GM12878 (cell line): ENCODE measurements at regions not wholly inside any gene's neighbourhood (a gene's known extent, or its start where the extent isn't known, plus 50 kb on each side); places are given as distances from the start of the nearest gene placed in this dataset.

Experiments used
- ATAC-seq: fragments of 200-7000 bp; cut with Tn5 transposase; 3 replicates; pipeline ENCODE4 v1.9.1; 2020; ENCODE audit warnings: mild to moderate bottlenecking, moderate library complexity
- BruUV-seq: library from RNA; stranded (reverse); fragments of 400-500 nt; replicated peaks from 2 replicates; lab custom pipeline; 2021; lab: Mats Ljungman, UMichigan
- CTCF ChIA-PET: fragments of 300-600 bp; sonication (Branson Sonifier 250); formaldehyde crosslinking; extraction: SDS; loops from one replicate; lab custom pipeline; 2021; ENCODE audit warnings: inconsistent platforms; lab: Yijun Ruan, JAX
- POLR2A ChIA-PET: fragments of 350-600 bp; formaldehyde crosslinking; extraction: SDS; loops from one replicate; lab custom pipeline; 2021; ENCODE audit warnings: inconsistent platforms; lab: Charles Lee
- RAD21 ChIA-PET: fragments of 300-600 bp; sonication (Branson Sonifier 250); formaldehyde crosslinking; loops from one replicate; lab custom pipeline; 2023; ENCODE audit warnings: antibody characterized with exemption; ENCODE audit not compliant: unreplicated experiment; lab: Charles Lee
- SMC1A ChIA-PET: fragments of 300-600 bp; sonication (Branson Sonifier 250); formaldehyde crosslinking; loops from one replicate; lab custom pipeline; 2023; ENCODE audit not compliant: unreplicated experiment, uncharacterized antibody; lab: Charles Lee
- DNase-seq: peaks from one replicate; pipeline ENCODE4 v3.0.0-alpha.2; 2011; ENCODE audit warnings: low read depth, low spot score
- FAIRE-seq: peaks from 3 replicates; lab custom pipeline; 2011; peaks lifted over from hg19 to GRCh38; lab: Jason Lieb, UNC
- H2AFZ ChIP-seq: 2 replicates; pipeline ENCODE4 v1.6.0; 2011; ENCODE audit warnings: low read depth, low read length, control low read depth; ENCODE audit not compliant: control insufficient read depth
- H3K27ac ChIP-seq: 2 replicates; pipeline ENCODE4 v1.5.1; 2011; ENCODE audit warnings: control low read depth; ENCODE audit not compliant: control insufficient read depth, insufficient read depth
- H3K27me3 ChIP-seq, 2 experiments: replicated peaks in 1 of 2; 2 replicates each; pipeline versions ENCODE4 v1.6.0 to v1.6.1; 2011; ENCODE audit warnings: low read length in 1 of 2; ENCODE audit not compliant: control insufficient read depth in 2 of 2, insufficient read depth in 2 of 2
- H3K36me3 ChIP-seq, 2 experiments: 2 replicates each; pipeline ENCODE4 v1.5.1; 2011; ENCODE audit warnings: low read length in 1 of 2; ENCODE audit not compliant: control insufficient read depth in 2 of 2, insufficient read depth in 2 of 2
- H3K4me1 ChIP-seq: 2 replicates; pipeline ENCODE4 v1.6.1; 2011; ENCODE audit warnings: mild to moderate bottlenecking, low read length, moderate library complexity, mixed read lengths; ENCODE audit not compliant: control insufficient read depth, insufficient read depth
- H3K4me2 ChIP-seq: 2 replicates; pipeline ENCODE4 v1.6.0; 2011; ENCODE audit warnings: control low read depth; ENCODE audit not compliant: control insufficient read depth, insufficient read depth
- H3K4me3 ChIP-seq: fragments of 200-600 bp; sonication (generic); 2 replicates; pipeline ENCODE4 v1.5.1; 2016
- H3K79me2 ChIP-seq: 2 replicates; pipeline ENCODE4 v1.6.0; 2011; ENCODE audit warnings: low read length; ENCODE audit not compliant: control insufficient read depth, insufficient read depth
- H3K9ac ChIP-seq: 2 replicates; pipeline ENCODE4 v1.8.0; 2011; ENCODE audit warnings: low read length, control low read depth, mixed read lengths; ENCODE audit not compliant: control insufficient read depth, insufficient read depth
- H3K9me3 ChIP-seq: replicated peaks from 3 replicates; pipeline ENCODE4 v1.5.1; 2011; ENCODE audit warnings: mild to moderate bottlenecking, low read length; ENCODE audit not compliant: control insufficient read depth, insufficient read depth
- H4K20me1 ChIP-seq: 2 replicates; pipeline ENCODE4 v1.6.0; 2011; ENCODE audit not compliant: control insufficient read depth, insufficient read depth
- ATF2 ChIP-seq: IDR thresholded peaks from 2 replicates; pipeline ENCODE4 v1.6.1; 2012; ENCODE audit warnings: low read length, inconsistent platforms
- CEBPZ ChIP-seq: fragments of 150-350 bp; IDR thresholded peaks from 2 replicates; pipeline ENCODE4 v1.6.1; 2016; ENCODE audit warnings: low read depth, low read length
- E4F1 ChIP-seq: fragments of 450-650 bp; IDR thresholded peaks from 2 replicates; pipeline ENCODE4 v1.6.1; 2018; ENCODE audit warnings: borderline replicate concordance, mild to moderate bottlenecking; ENCODE audit not compliant: partially characterized antibody
- MLLT1 ChIP-seq: fragments of 450-650 bp; IDR thresholded peaks from 2 replicates; pipeline ENCODE4 v1.6.1; 2016; ENCODE audit warnings: mild to moderate bottlenecking
- MTA3 ChIP-seq: IDR thresholded peaks from 2 replicates; pipeline ENCODE4 v1.6.1; 2012; ENCODE audit warnings: low read length, inconsistent platforms, borderline replicate concordance
- ZZZ3 ChIP-seq: IDR thresholded peaks from 2 replicates; pipeline ENCODE4 v1.6.1; 2011; ENCODE audit warnings: low read depth; ENCODE audit not compliant: control insufficient read depth, insufficient read length
- WGBS: methylation state at CpG from one replicate; pipeline ENCODE4 v1.1.6; 2016; ENCODE audit warnings: low lambda C conversion rate; ENCODE audit not compliant: insufficient replicate concordance, insufficient coverage; ENCODE audit errors: missing lambda C conversion rate; 5-methylcytosine and 5-hydroxymethylcytosine counted together
- in situ Hi-C: fragments of 300-500 bp; cut with MboI; formaldehyde crosslinking; loops from 9 replicates; pipeline ENCODE4 v1.14.3; 2018; ENCODE audit warnings: mixed read lengths
- intact Hi-C: fragments of 100-400 bp; cut with micrococcal nuclease; formaldehyde crosslinking; loops from one replicate; pipeline ENCODE4 v1.14.2; 2022; ENCODE audit not compliant: unreplicated experiment

- ChIA-PET POLR2A (no interaction called here), CTCF (no interaction called here), SMC1A (no interaction called here), RAD21 (interaction anchor here (0.9 kb wide), 1 partner anchor 566 kb away, joined by 3 read pairs; no protein-coding TSS in a partner anchor)
- intact Hi-C loops (loop anchor here (10.0 kb wide), 1 partner anchor 58 kb away; no protein-coding TSS in a partner anchor), in situ Hi-C loops (no loop called here)
- no peak for FAIRE-seq
- H3K79me2 ChIP-seq, result no peaks in the 10 kb centered on the region
- no peak overlapping the region for H3K4me3 ChIP-seq
- TF ChIP-seq E4F1, result no peak
- no peak for TF ChIP-seq MTA3
- no peak for TF ChIP-seq CEBPZ
- TF ChIP-seq ATF2, result no peak
- TF ChIP-seq MLLT1, result no peak
- no peak for TF ChIP-seq ZZZ3
- no peak for DNase-seq
- no peaks in the 10 kb centered on the region for H4K20me1 ChIP-seq
- no peak overlapping the region for H3K9ac ChIP-seq
- H3K4me2 ChIP-seq, result no peak overlapping the region
- H2AFZ ChIP-seq, result no peak overlapping the region
- H3K27me3 ChIP-seq, result no peaks in the 10 kb centered on the region
- BruUV-seq, result no TSS peak
- 38% methylated on average over 1 of the region's 1 CpG for WGBS
- no peak for ATAC-seq
- no peaks in the 10 kb centered on the region for H3K4me1 ChIP-seq
- H3K27ac ChIP-seq, result no peak overlapping the region
- H3K36me3 ChIP-seq, result no peaks in the 10 kb centered on the region
- H3K9me3 ChIP-seq, result no peaks in the 10 kb centered on the region
Measured at GRCh38 chr10:31253237-31253636, 65.8 kb upstream of the ZEB1 start.
